SK-N-SH (cell line): ENCODE measurements at regions not wholly inside any gene's neighbourhood (a gene's known extent, or its start where the extent isn't known, plus 50 kb on each side); places are given as distances from the start of the nearest gene placed in this dataset.

ENCODE experiments used
- CHD2 ChIP-seq: fragments of 150-350 bp; IDR thresholded peaks from 2 replicates; pipeline ENCODE4 v1.6.1; 2018; ENCODE audit warnings: low read length; ENCODE audit not compliant: partially characterized antibody
- EP300 ChIP-seq, 2 experiments: IDR thresholded peaks; 2 replicates each; pipeline versions ENCODE4 v1.4.0 to v1.6.1; 2012; ENCODE audit warnings: borderline replicate concordance in 1 of 2, low read depth in 1 of 2, low read length in 1 of 2
- FOXM1 ChIP-seq: IDR thresholded peaks from 2 replicates; pipeline ENCODE4 v1.4.0; 2012; ENCODE audit warnings: low read depth, mild to moderate bottlenecking
- MAX ChIP-seq: IDR thresholded peaks from 2 replicates; pipeline ENCODE4 v1.4.0; 2012; ENCODE audit warnings: low read depth
- PBX3 ChIP-seq: IDR thresholded peaks from 2 replicates; pipeline ENCODE4; 2012
- POLR2AphosphoS5 ChIP-seq: IDR thresholded peaks from 2 replicates; pipeline ENCODE4 v1.6.1; 2012; ENCODE audit warnings: low read depth, low read length
- RAD21 ChIP-seq: IDR thresholded peaks from 2 replicates; pipeline ENCODE4 v1.6.1; 2012; ENCODE audit warnings: mild to moderate bottlenecking, low read length
- SIN3A ChIP-seq: IDR thresholded peaks from 2 replicates; pipeline ENCODE4 v1.6.1; 2012; ENCODE audit warnings: low read depth, mild to moderate bottlenecking, low read length, moderate library complexity, borderline replicate concordance
- TAF1 ChIP-seq: IDR thresholded peaks from 2 replicates; pipeline ENCODE4 v1.6.1; 2012; ENCODE audit warnings: low read depth, mild to moderate bottlenecking, low read length, moderate library complexity, borderline replicate concordance
- TEAD4 ChIP-seq: IDR thresholded peaks from 2 replicates; pipeline ENCODE4 v1.4.0; 2012; ENCODE audit warnings: mild to moderate bottlenecking, borderline replicate concordance; ENCODE audit not compliant: insufficient read depth
- YY1 ChIP-seq: IDR thresholded peaks from 2 replicates; pipeline ENCODE4 v1.4.0; 2012; ENCODE audit warnings: low read depth, mild to moderate bottlenecking
- TF ChIP-seq, protein P1 (sequence below): fragments of 200-600 bp; sonication (generic); IDR thresholded peaks from 2 replicates; pipeline ENCODE4 v1.6.1; 2017; ENCODE audit warnings: antibody characterized with exemption, mild to moderate bottlenecking, moderate library complexity
- TF ChIP-seq, protein P2 (sequence below): IDR thresholded peaks from 2 replicates; pipeline ENCODE4 v1.4.0; 2012; ENCODE audit warnings: low read depth, borderline replicate concordance

GRCh38 chr15:96406291-96406690 lies 75.8 kb downstream of the NR2F2 start:
- no peak for TF ChIP-seq POLR2AphosphoS5
- TF ChIP-seq TAF1: no peak
- TF ChIP-seq, protein P1, sequence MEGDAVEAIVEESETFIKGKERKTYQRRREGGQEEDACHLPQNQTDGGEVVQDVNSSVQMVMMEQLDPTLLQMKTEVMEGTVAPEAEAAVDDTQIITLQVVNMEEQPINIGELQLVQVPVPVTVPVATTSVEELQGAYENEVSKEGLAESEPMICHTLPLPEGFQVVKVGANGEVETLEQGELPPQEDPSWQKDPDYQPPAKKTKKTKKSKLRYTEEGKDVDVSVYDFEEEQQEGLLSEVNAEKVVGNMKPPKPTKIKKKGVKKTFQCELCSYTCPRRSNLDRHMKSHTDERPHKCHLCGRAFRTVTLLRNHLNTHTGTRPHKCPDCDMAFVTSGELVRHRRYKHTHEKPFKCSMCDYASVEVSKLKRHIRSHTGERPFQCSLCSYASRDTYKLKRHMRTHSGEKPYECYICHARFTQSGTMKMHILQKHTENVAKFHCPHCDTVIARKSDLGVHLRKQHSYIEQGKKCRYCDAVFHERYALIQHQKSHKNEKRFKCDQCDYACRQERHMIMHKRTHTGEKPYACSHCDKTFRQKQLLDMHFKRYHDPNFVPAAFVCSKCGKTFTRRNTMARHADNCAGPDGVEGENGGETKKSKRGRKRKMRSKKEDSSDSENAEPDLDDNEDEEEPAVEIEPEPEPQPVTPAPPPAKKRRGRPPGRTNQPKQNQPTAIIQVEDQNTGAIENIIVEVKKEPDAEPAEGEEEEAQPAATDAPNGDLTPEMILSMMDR: no peak
- TF ChIP-seq FOXM1: no peak
- no peak for TF ChIP-seq RAD21
- TF ChIP-seq EP300 (IDR thresholded peaks at IDR 0.05; ENCODE audit: borderline replicate concordance in 1 of 2, low read depth in 1 of 2, low read length in 1 of 2): no peak
- TF ChIP-seq, protein P2, sequence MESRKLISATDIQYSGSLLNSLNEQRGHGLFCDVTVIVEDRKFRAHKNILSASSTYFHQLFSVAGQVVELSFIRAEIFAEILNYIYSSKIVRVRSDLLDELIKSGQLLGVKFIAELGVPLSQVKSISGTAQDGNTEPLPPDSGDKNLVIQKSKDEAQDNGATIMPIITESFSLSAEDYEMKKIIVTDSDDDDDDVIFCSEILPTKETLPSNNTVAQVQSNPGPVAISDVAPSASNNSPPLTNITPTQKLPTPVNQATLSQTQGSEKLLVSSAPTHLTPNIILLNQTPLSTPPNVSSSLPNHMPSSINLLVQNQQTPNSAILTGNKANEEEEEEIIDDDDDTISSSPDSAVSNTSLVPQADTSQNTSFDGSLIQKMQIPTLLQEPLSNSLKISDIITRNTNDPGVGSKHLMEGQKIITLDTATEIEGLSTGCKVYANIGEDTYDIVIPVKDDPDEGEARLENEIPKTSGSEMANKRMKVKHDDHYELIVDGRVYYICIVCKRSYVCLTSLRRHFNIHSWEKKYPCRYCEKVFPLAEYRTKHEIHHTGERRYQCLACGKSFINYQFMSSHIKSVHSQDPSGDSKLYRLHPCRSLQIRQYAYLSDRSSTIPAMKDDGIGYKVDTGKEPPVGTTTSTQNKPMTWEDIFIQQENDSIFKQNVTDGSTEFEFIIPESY: no peak
- no peak for TF ChIP-seq MAX
- no peak for TF ChIP-seq SIN3A
- TF ChIP-seq CHD2: no peak
- no peak for TF ChIP-seq YY1
- no peak for TF ChIP-seq TEAD4
- no peak for TF ChIP-seq PBX3
